HG02884 (cell line): ENCODE measurements at regions not wholly inside any gene's neighbourhood (a gene's known extent, or its start where the extent isn't known, plus 50 kb on each side); places are given as distances from the start of the nearest gene placed in this dataset.

ENCODE experiments used
- ATAC-seq: cut with Tn5 transposase; IDR thresholded peaks from one replicate; pipeline ENCODE4 v1.9.1; 2021; ENCODE audit warnings: mild to moderate bottlenecking, moderate library complexity; ENCODE audit not compliant: unreplicated experiment

DNA sequence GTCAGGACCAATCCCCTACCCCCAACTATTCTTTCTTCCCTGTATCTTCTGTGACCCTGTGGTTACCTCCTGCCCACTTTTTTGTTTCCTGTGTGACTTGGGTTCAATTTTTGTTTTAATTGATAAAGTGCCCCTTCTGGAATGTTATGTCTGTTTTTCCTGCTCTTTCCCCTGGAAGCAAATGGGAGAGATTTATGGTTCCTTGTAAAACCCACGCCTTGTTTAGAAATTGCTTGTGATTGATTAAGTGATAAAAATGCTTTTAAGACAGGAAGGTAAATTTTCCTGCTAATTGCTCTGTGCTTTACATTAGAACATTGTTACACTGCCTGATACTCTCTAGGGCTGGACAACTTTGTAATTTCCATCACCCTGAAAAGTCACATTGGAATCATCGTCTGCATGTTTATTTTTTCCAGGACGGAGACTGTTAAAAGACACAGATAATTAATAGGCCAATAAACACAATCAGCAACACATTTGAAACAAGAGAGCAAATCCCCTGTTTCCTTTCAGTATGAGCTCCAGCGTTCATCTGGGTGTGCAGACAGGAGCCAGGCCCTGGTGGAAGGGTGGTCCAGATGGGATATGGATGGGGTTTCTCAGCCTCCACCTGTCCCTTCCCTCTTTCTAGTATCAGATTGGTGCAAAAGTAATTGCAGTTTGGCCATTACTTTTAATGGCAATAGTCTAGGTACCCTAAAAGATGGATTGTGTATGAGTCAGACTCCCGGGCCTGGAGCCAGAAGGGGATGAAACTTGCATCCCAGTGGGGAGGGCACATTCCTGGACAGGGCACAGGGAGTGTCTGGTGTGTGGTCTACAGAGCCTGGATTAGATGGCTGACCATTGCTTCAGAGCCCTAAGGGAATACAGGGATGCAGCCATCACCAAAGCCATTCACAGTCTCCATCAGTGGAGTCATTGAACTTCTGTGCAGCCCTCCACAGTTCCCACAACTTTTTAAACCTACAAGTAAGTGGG lies 58.1 kb upstream of the AGBL1 start:
- no peak for ATAC-seq

DNA sequence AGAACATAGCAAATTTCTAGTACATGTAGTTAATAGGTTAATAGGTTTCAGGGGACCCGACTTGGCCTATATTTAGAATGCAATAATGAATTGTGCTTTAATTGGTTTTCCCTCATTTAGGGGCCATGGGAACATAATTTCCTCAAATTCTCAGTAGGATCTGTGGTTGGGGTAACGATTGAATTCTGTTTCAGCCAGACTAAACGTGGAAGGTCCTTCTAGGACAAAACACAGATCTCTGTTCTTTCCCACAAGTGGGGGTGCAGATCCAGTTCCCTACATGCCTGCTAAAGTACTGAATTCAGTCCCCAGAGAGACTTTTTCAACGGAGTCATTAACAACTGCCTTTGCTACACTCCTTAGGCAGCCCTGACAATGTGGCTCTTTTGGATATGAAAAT lies 50.7 kb upstream of the AGBL1 start:
- ATAC-seq: no peak
